22Rv1 (cell line): ENCODE measurements at regions not wholly inside any gene's neighbourhood (a gene's known extent, or its start where the extent isn't known, plus 50 kb on each side); places are given as distances from the start of the nearest gene placed in this dataset.

Experiments
- H3K27ac ChIP-seq: fragments of 450-650 bp; 2 replicates; pipeline ENCODE4 v1.5.1; 2017
- ZFX ChIP-seq: fragments of 450-650 bp; IDR thresholded peaks from 2 replicates; pipeline ENCODE4 v1.6.1; 2017; ENCODE audit warnings: antibody characterized with exemption, borderline replicate concordance
- TF ChIP-seq, protein P1 (sequence below): fragments of 450-650 bp; IDR thresholded peaks from 2 replicates; pipeline ENCODE4 v1.5.1; 2017; ENCODE audit warnings: mild to moderate bottlenecking

DNA sequence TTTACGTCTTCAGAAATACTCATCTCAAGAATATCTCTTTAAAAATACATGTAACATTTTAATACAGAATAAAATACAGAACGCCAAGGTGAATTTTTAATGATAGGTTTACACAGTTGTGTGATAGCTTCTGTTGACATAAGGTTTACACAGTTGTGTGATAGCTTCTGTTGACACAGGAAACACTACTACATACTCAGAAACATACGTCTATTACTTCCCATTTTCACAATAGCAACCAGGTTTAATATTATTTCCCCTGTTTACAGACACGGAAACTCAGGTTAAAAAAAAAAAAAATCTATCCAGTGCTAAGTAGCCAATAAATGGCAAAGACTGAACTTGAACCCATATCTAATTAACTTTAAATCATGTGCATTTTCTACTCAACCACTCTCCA is 571.2 kb downstream of the LIG4 start:
- TF ChIP-seq, protein P1, sequence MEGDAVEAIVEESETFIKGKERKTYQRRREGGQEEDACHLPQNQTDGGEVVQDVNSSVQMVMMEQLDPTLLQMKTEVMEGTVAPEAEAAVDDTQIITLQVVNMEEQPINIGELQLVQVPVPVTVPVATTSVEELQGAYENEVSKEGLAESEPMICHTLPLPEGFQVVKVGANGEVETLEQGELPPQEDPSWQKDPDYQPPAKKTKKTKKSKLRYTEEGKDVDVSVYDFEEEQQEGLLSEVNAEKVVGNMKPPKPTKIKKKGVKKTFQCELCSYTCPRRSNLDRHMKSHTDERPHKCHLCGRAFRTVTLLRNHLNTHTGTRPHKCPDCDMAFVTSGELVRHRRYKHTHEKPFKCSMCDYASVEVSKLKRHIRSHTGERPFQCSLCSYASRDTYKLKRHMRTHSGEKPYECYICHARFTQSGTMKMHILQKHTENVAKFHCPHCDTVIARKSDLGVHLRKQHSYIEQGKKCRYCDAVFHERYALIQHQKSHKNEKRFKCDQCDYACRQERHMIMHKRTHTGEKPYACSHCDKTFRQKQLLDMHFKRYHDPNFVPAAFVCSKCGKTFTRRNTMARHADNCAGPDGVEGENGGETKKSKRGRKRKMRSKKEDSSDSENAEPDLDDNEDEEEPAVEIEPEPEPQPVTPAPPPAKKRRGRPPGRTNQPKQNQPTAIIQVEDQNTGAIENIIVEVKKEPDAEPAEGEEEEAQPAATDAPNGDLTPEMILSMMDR = no peak
- no peak for TF ChIP-seq ZFX
- no peak overlapping the region for H3K27ac ChIP-seq

DNA sequence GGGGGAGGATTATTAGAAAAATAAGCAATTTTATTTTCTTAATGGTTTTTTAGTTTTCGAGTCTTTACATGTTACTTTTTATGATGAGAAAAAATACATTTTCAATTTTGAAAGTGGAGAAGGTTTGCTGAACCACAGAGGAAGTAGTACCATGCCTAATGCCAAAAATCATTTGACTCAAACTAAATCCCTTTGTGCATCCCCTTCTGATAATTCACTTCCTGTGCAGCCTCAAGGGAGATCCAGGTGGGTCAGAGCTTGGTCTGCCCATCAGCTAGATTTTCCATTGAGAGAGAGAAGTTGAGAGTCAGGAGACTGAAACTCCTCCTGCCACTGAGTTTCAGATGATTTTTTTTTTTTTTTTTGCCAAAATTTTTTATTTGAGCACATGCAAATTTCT is 571.7 kb downstream of the LIG4 start:
- no peak for TF ChIP-seq ZFX
- TF ChIP-seq, protein P1 = no peak

DNA sequence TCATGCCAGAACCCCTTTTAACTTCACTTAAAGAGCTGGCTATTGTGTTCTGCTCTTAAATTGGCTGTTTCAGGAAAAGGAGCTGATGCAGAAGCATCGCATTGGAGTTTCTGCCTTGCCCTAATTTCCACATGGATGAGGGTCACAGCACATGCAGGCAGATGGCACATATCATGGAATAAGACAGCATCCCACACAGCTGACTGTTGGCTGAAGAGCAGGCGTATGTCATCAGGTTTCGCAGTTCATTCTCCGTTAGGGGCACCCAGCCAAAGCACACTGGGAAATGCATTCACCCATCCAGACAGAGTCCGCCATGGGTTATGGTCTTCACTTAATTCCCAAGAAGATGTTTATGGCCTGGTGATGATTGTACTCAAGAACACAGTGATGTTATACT is 572.5 kb downstream of the LIG4 start:
- TF ChIP-seq ZFX = no peak
- TF ChIP-seq, protein P1 = no peak
- H3K27ac ChIP-seq = no peak overlapping the region

More for the DNA sequence above, 571.7 kb downstream of the LIG4 start:
- no peak overlapping the region for H3K27ac ChIP-seq

DNA sequence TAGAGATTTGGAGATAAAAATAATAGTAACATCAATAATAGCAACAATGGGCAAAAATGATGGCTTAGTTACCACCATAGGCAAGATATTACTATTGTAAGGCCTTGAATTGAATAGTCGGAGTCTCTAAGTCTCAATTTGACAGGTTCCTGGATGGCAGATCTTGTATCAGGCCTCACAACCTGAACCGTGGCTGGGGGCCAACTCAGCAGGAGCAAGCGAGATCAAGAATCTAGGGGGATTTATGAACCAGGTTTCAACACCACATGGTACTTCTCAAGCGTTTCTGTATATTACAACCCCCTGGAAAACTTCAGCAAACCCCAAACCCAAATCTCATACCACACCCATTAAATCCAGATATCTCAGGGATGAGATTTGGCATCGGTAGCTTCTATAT is 573.8 kb downstream of the LIG4 start:
- TF ChIP-seq ZFX = no peak
- TF ChIP-seq, protein P1 = no peak
- no peak overlapping the region for H3K27ac ChIP-seq

DNA sequence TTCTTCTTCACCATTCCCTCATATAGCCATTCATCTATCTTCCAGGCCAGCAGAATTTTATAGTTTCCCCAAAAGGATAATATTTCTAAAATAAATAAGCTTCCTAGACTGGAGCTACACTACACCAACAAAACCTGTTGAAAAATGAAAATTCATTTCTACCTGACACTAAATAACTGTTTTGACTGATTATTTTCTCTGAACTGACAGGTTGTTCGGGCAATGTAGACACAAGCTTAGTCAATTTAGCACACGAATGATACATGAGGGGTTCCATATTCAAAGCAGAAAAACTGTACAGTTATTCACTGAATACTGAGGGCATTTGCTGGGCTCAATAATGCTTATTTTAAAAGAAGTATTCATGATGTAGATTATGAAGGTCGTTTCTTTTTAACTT is 589.7 kb downstream of the LIG4 start:
- no peak for TF ChIP-seq ZFX
- H3K27ac ChIP-seq = no peak overlapping the region

DNA sequence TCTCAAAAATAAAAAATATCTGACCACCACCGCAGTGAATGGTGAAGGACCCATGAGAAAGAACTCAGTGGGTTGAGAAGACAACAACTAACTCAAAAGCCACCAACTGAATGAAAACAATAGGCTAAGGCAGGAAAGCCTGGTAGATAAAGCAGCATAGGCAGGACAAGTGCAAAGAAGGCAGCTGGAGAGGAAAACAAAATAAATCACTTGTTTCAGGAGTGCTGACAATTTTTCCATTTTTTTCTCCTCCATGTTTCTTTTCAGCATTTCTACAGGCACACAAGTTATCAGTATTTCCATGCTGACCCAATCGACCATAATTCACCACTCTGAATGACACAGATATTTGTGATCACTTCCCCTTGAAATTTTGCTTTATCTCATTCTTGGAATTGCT is 597.8 kb downstream of the LIG4 start:
- no peak overlapping the region for H3K27ac ChIP-seq
- TF ChIP-seq, protein P1 = no peak
- TF ChIP-seq ZFX = no peak

DNA sequence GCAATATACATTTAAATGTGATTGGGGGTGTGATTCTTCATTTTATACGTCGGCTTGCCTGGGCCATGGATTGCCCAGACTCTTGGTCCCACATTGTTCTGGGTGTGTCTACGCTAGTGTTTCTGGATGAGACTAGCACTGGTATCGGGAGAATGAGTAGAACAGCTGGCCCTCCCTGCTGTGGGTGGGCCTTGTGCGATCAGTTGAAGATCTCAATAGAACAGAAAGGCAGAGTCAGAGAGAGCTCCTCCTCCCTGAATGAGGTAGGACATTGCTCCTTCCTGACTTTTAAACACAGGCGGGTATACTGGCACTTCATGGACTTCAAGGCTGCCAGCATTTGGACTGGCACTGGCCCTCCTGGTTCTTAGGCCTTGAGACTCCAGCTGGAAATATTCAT is 603.0 kb downstream of the LIG4 start:
- TF ChIP-seq ZFX = no peak
- TF ChIP-seq, protein P1 = no peak

DNA sequence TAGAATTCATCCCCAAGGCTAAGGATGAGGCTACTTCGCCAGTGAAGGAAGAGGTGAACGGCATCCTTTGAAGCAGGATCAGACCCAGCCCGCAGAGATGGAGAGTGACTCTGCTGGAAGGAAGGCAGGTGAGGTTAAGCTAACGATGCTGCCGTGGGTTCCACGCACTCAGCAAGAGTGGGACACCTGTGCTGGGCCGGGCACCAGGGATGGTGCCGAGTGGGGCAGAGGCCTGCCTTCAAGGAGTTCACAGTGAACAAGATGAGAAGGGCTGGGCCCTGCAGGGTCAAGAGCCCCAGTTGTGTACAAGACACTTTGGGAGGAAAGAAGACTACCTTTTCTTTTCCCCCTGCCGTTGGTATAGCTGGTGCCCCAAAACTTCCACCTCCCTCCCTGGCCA is 606.6 kb downstream of the LIG4 start:
- H3K27ac ChIP-seq = no peak overlapping the region
- TF ChIP-seq, protein P1 = no peak
- no peak for TF ChIP-seq ZFX

More for the DNA sequence above, 603.0 kb downstream of the LIG4 start:
- H3K27ac ChIP-seq = no peak overlapping the region
